HG03520 (cell line): ENCODE measurements at regions not wholly inside any gene's neighbourhood (a gene's known extent, or its start where the extent isn't known, plus 50 kb on each side); places are given as distances from the start of the nearest gene placed in this dataset.

Experiments used
- ATAC-seq: cut with Tn5 transposase; IDR thresholded peaks from one replicate; pipeline ENCODE4 v1.9.1; 2021; ENCODE audit warnings: mild to moderate bottlenecking, moderate library complexity; ENCODE audit not compliant: unreplicated experiment

GRCh38 chr6:156169371-156169770 is 607.8 kb upstream of the ARID1B start:
- ATAC-seq = no peak

- ATAC-seq = no peak
Measured at GRCh38 chr6:156167625-156168071, 609.5 kb upstream of the ARID1B start.

GRCh38 chr6:156167016-156167624 is 610.1 kb upstream of the ARID1B start:
- ATAC-seq = no peak

- ATAC-seq = no peak
Measured at GRCh38 chr6:156166093-156166492, 611.1 kb upstream of the ARID1B start.

GRCh38 chr6:156164701-156165452 is 612.3 kb upstream of the ARID1B start:
- ATAC-seq = no peak

- no peak for ATAC-seq
Measured at GRCh38 chr6:156163311-156163710, 613.9 kb upstream of the ARID1B start.

- ATAC-seq = no peak
Measured at GRCh38 chr6:156161471-156161870, 615.7 kb upstream of the ARID1B start.

- ATAC-seq = no peak
Measured at GRCh38 chr6:156160795-156161165, 616.4 kb upstream of the ARID1B start.

- no peak for ATAC-seq
Measured at GRCh38 chr6:156160007-156160794, 617.0 kb upstream of the ARID1B start.

- no peak for ATAC-seq
Measured at GRCh38 chr6:156154896-156155295, 622.3 kb upstream of the ARID1B start.

- ATAC-seq = no peak
Measured at GRCh38 chr6:156150391-156150790, 626.8 kb upstream of the ARID1B start.

GRCh38 chr6:156146891-156147290 is 630.3 kb upstream of the ARID1B start:
- ATAC-seq = no peak

GRCh38 chr6:156131221-156131903 is 645.8 kb upstream of the ARID1B start:
- peak; percentile 99 for ATAC-seq

GRCh38 chr6:156126535-156126934 is 650.6 kb upstream of the ARID1B start:
- no peak for ATAC-seq

- ATAC-seq = no peak
Measured at GRCh38 chr6:156125844-156126243, 651.3 kb upstream of the ARID1B start.

GRCh38 chr6:156123731-156124130 is 653.4 kb upstream of the ARID1B start:
- no peak for ATAC-seq

- ATAC-seq = no peak
Measured at GRCh38 chr6:156121973-156122372, 655.2 kb upstream of the ARID1B start.

- ATAC-seq = no peak
Measured at GRCh38 chr6:156114541-156114940, 658.9 kb upstream of the NOX3 start.

- no peak for ATAC-seq
Measured at GRCh38 chr6:156113631-156114030, 658.0 kb upstream of the NOX3 start.

GRCh38 chr6:156111913-156112312 is 656.3 kb upstream of the NOX3 start:
- ATAC-seq = no peak

GRCh38 chr6:156110249-156110648 is 654.6 kb upstream of the NOX3 start:
- ATAC-seq = no peak
